ENCODE measurements at regions not wholly inside any gene's neighbourhood (a gene's known extent, or its start where the extent isn't known, plus 50 kb on each side); places are given as distances from the start of the nearest gene placed in this dataset.

DNA sequence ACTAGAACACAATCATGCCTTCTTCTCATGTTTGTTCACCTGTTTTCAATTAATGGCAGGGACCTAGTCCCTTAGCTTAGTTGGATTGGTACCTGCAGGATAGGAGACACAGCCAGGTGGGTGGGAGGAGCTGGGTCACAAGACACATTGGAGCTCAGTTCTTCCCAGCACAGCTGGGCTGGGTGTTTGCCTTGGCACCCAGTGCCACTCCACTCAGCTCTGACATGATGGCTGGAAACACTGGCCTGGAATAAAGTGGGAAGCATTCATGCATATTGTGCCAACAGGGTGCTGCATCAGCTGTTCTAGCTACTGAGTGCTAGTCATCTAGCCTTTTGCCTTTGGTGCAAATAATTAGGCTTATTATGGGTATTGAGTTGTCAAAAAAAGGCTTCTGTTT lies 226.1 kb downstream of the PTEN start:
- no peaks in the 10 kb centered on the region for H3K36me3 ChIP-seq
- H3K4me3 ChIP-seq (ENCODE audit: low read depth, low read length): no peak overlapping the region
- no peaks in the 10 kb centered on the region for H3K9me3 ChIP-seq
- no peaks in the 10 kb centered on the region for H3K27me3 ChIP-seq
- peaks cover 4% of the 10 kb centered on the region; the same call in 1 of the 2 replicates for H3K4me1 ChIP-seq
- DNase-seq: no peak
- TF ChIP-seq, protein P1, sequence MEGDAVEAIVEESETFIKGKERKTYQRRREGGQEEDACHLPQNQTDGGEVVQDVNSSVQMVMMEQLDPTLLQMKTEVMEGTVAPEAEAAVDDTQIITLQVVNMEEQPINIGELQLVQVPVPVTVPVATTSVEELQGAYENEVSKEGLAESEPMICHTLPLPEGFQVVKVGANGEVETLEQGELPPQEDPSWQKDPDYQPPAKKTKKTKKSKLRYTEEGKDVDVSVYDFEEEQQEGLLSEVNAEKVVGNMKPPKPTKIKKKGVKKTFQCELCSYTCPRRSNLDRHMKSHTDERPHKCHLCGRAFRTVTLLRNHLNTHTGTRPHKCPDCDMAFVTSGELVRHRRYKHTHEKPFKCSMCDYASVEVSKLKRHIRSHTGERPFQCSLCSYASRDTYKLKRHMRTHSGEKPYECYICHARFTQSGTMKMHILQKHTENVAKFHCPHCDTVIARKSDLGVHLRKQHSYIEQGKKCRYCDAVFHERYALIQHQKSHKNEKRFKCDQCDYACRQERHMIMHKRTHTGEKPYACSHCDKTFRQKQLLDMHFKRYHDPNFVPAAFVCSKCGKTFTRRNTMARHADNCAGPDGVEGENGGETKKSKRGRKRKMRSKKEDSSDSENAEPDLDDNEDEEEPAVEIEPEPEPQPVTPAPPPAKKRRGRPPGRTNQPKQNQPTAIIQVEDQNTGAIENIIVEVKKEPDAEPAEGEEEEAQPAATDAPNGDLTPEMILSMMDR (IDR thresholded peaks at IDR 0.05; ENCODE audit: low read depth, low read length): no peak

DNA sequence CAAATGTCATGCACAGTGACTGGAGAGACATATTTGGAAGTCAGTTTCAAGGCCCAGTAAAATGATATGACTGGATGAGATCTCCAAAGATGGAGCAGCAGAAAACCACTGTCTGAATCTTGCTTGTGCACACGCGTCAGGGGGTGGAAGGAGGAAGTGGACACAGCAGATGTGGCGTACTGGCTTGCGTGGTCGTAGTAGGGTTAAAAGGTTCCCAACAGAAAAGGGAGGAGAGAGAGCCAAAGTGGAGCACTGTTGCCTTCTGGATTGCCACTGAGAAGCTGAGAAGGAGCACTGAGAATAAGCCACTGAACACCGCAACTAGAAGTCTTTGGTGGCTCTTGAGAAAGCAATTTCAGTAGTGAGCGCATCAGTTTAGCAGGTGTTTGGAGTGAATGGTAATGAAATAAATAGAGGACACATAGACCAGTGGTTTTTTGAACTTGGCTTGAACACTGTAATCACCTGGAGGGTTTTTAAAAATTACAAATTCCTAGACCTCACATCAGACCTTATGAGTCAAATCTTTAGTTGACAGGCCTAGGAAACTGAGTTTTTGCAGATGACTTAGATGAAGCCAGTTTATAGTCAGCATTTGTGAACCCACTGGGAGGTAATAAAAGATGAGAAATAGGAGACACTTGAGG lies 227.3 kb downstream of the PTEN start:
- H3K36me3 ChIP-seq: no peaks in the 10 kb centered on the region
- peaks cover 4% of the 10 kb centered on the region; the same call in 1 of the 2 replicates for H3K4me1 ChIP-seq
- H3K27me3 ChIP-seq: no peaks in the 10 kb centered on the region
- TF ChIP-seq, protein P1 (IDR thresholded peaks at IDR 0.05; ENCODE audit: low read depth, low read length): no peak
- no peak for DNase-seq
- H3K9me3 ChIP-seq: no peaks in the 10 kb centered on the region
- no peak overlapping the region for H3K4me3 ChIP-seq (ENCODE audit: low read depth, low read length)

DNA sequence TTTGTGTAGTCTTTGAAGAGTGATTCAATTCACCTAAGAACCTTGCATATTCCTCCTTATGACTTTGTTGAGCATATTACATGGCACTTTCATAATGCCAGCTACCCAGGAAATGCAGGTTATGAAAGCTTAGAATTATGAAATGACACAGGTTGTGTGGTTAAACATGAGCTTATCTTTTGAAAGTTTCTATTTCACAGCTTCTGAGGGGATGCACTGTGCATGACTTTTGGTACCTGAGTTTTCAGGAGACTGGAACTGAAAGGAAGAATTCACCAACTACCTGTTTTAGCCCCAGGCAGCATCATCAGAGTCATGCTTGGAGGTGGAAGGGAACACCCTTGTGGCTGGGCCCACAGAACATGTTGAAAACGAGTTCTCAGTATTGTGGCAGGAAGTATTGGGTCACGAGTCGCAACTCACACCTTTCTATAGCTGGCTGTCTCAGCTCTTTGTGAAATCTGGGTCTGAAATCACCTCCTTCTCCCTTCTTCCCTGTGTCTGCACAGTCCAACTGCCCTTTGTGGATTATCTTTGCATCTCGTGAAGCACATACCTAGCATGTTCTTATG lies 228.2 kb downstream of the PTEN start:
- Histone ChIP-seq H3K9me3 (no peaks in the 10 kb centered on the region), H3K4me3 (ENCODE audit: low read depth, low read length) (no peak overlapping the region), H3K36me3 (no peaks in the 10 kb centered on the region), H3K4me1 (peaks cover 4% of the 10 kb centered on the region; the same call in 1 of the 2 replicates), H3K27me3 (no peaks in the 10 kb centered on the region)
- no peak for DNase-seq
- TF ChIP-seq, protein P1 (IDR thresholded peaks at IDR 0.05; ENCODE audit: low read depth, low read length): no peak

DNA sequence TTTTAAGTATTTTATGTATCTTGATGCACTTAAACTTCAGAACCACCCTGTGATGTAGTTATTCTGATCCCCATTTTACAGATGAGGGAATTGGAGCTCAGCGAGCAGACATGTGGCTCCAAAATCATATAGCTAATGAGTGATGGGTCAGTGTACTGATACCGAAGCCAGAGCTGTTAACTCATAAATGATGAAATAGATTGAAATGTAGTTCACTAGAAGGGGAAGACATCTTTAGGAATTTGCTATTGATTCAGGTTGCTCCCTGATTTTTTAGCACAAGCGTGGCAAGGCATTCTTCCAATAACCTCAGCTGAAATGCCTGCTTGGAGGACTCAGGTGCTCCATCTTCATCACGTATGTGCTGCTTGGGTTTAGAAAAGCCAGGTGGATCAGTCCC lies 228.8 kb downstream of the PTEN start:
- TF ChIP-seq, protein P1 (IDR thresholded peaks at IDR 0.05; ENCODE audit: low read depth, low read length): no peak
- Histone ChIP-seq H3K36me3 (no peaks in the 10 kb centered on the region), H3K4me3 (ENCODE audit: low read depth, low read length) (no peak overlapping the region), H3K4me1 (peaks cover 4% of the 10 kb centered on the region; the same call in 1 of the 2 replicates), H3K27me3 (no peaks in the 10 kb centered on the region), H3K9me3 (no peaks in the 10 kb centered on the region)
- no peak for DNase-seq

DNA sequence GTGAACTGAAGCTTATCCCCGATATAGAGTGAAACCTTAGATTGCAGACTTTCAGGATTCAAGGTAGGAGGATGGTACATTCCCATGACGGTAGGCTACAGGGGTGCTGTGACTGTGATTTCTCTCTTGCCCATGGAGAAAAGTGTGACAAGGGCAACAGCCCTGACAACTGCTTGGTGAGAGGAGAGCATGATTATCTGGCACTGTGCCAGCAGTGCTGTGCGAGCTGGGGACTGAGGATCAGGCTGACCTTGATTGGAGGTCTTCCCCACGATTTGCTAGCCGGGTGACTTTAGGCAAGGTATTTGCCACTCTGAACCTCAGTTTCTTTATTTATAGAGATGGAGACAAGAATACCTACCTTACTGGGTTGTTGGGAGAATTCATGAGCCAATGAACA lies 229.5 kb downstream of the PTEN start:
- Histone ChIP-seq H3K9me3 (no peaks in the 10 kb centered on the region), H3K27me3 (no peaks in the 10 kb centered on the region), H3K36me3 (no peaks in the 10 kb centered on the region), H3K4me1 (peaks cover 4% of the 10 kb centered on the region; the same call in 1 of the 2 replicates), H3K4me3 (ENCODE audit: low read depth, low read length) (no peak overlapping the region)
- peak; percentile 63 for DNase-seq
- TF ChIP-seq, protein P1 (IDR thresholded peaks at IDR 0.05; ENCODE audit: low read depth, low read length): no peak

DNA sequence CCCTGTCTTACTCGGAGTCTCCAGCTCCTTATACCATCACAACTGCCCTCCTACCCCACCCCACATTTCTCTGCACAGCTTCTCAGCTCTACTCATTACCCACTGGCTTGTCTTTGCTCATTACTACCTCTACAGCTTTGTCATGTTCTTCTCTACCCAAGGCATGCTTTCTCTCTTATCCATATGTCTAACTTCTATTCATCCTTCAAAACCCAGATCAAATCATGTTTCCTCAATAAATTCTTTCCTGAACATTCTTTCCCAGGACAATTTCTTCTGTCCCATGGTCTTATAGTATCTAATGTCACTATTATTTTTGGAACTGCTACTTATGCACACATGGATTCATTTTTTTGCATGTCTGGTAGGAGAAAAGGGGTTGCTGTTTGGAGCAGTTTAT lies 231.4 kb downstream of the PTEN start:
- H3K27me3 ChIP-seq: no peaks in the 10 kb centered on the region
- TF ChIP-seq, protein P1 (IDR thresholded peaks at IDR 0.05; ENCODE audit: low read depth, low read length): no peak
- H3K4me1 ChIP-seq: peaks cover 4% of the 10 kb centered on the region; the same call in 1 of the 2 replicates
- H3K36me3 ChIP-seq: no peaks in the 10 kb centered on the region
- H3K4me3 ChIP-seq (ENCODE audit: low read depth, low read length): no peak overlapping the region
- no peak for DNase-seq
- no peaks in the 10 kb centered on the region for H3K9me3 ChIP-seq
